HepG2 (cell line): ENCODE measurements at regions not wholly inside any gene's neighbourhood (a gene's known extent, or its start where the extent isn't known, plus 50 kb on each side); places are given as distances from the start of the nearest gene placed in this dataset.

ENCODE experiments used
- ATF6 ChIP-seq: sonication (generic); formaldehyde crosslinking; conservative IDR thresholded peaks from 2 replicates; pipeline ENCODE4 v1.4.0; 2020; ENCODE audit warnings: missing genetic modification reagents
- CHD2 ChIP-seq: IDR thresholded peaks from 2 replicates; pipeline ENCODE4 v1.6.1; 2011; ENCODE audit warnings: low read depth, low read length, improper control_type of control experiment
- CTCF ChIP-seq: sonication (generic); formaldehyde crosslinking; IDR thresholded peaks from 2 replicates; pipeline ENCODE4 v1.5.0; 2020; ENCODE audit warnings: mild to moderate bottlenecking, missing genetic modification reagents, moderate library complexity
- PHF21A ChIP-seq: sonication (generic); formaldehyde crosslinking; IDR thresholded peaks from 2 replicates; pipeline ENCODE4 v1.5.0; 2020; ENCODE audit warnings: mild to moderate bottlenecking, missing genetic modification reagents
- RAD21 ChIP-seq: fragments of 450-650 bp; formaldehyde crosslinking; IDR thresholded peaks from 2 replicates; pipeline ENCODE4 v1.5.0; 2020; ENCODE audit warnings: mild to moderate bottlenecking
- RAD51 ChIP-seq: fragments of 450-650 bp; IDR thresholded peaks from 2 replicates; pipeline ENCODE4 v1.6.1; 2016; ENCODE audit warnings: borderline replicate concordance
- RCOR2 ChIP-seq: IDR thresholded peaks from 2 replicates; pipeline ENCODE4 v1.6.1; 2016; ENCODE audit warnings: missing biosample characterization, missing genetic modification reagents
- REST ChIP-seq, 2 experiments: IDR thresholded peaks; 2 replicates each; pipeline ENCODE4 v1.6.1; 2011 to 2012; ENCODE audit warnings: low read length in 2 of 2, borderline replicate concordance in 1 of 2, low read depth in 1 of 2, mild to moderate bottlenecking in 1 of 2, moderate library complexity in 1 of 2
- SP2 ChIP-seq: sonication (generic); formaldehyde crosslinking; IDR thresholded peaks from 2 replicates; pipeline ENCODE4 v1.5.1; 2020; ENCODE audit warnings: mild to moderate bottlenecking, missing genetic modification reagents
- TRIM22 ChIP-seq: fragments of 450-650 bp; IDR thresholded peaks from 2 replicates; pipeline ENCODE4 v1.6.1; 2017
- ZNF143 ChIP-seq: sonication (generic); formaldehyde crosslinking; IDR thresholded peaks from 2 replicates; pipeline ENCODE4 v1.4.0; 2020; ENCODE audit warnings: missing genetic modification reagents
- ZNF543 ChIP-seq: sonication (generic); formaldehyde crosslinking; IDR thresholded peaks from 2 replicates; pipeline ENCODE4 v1.4.0; 2020; ENCODE audit warnings: mild to moderate bottlenecking, missing genetic modification reagents
- ZNF709 ChIP-seq: sonication (generic); formaldehyde crosslinking; IDR thresholded peaks from 2 replicates; pipeline ENCODE4 v1.5.0; 2020; ENCODE audit warnings: mild to moderate bottlenecking, missing genetic modification reagents

- no peak for TF ChIP-seq PHF21A (CRISPR knock-in tag)
- no peak for TF ChIP-seq RCOR2 (CRISPR knock-in tag)
- no peak for TF ChIP-seq ATF6 (CRISPR knock-in tag)
- no peak for TF ChIP-seq SP2 (CRISPR knock-in tag)
- TF ChIP-seq TRIM22: no peak
- no peak for TF ChIP-seq CHD2
- TF ChIP-seq CTCF: no peak
- TF ChIP-seq REST (IDR thresholded peaks at IDR 0.05; ENCODE audit: borderline replicate concordance in 1 of 2, low read depth in 1 of 2, low read length in 2 of 2): no peak
- no peak for TF ChIP-seq ZNF709 (CRISPR knock-in tag)
- no peak for TF ChIP-seq RAD51
- TF ChIP-seq RAD21 (CRISPR knock-in tag): no peak
- no peak for TF ChIP-seq ZNF143 (CRISPR knock-in tag)
- TF ChIP-seq ZNF543 (CRISPR knock-in tag): no peak
Measured at GRCh38 chr16:9511389-9511788, 419.9 kb downstream of the HAPSTR1 start.
